OCI-LY7 (cell line): ENCODE measurements at regions not wholly inside any gene's neighbourhood (a gene's known extent, or its start where the extent isn't known, plus 50 kb on each side); places are given as distances from the start of the nearest gene placed in this dataset.

ENCODE experiments used
- BruUV-seq: library from RNA; stranded (reverse); fragments of 400-500 nt; replicated peaks from 2 replicates; lab custom pipeline; 2021; lab: Mats Ljungman, UMichigan
- CTCF ChIA-PET: fragments of 300-600 bp; sonication (Branson Sonifier 250); formaldehyde crosslinking; loops from one replicate; lab custom pipeline; 2022; ENCODE audit warnings: antibody characterized with exemption; ENCODE audit not compliant: unreplicated experiment; lab: Charles Lee
- POLR2A ChIA-PET: fragments of 300-600 bp; sonication (Branson Sonifier 250); formaldehyde crosslinking; loops from one replicate; lab custom pipeline; 2022; ENCODE audit warnings: antibody characterized with exemption; lab: Charles Lee
- DNase-seq: peaks from one replicate; pipeline ENCODE4 v3.0.0-alpha.2; 2015; ENCODE audit warnings: low spot score
- H2AFZ ChIP-seq: fragments of 200-600 bp; sonication (generic), shearing (Covaris generic); 2 replicates; pipeline ENCODE4 v1.6.1; 2014; ENCODE audit warnings: mild to moderate bottlenecking, antibody characterized with exemption, low read length, moderate library complexity
- H3K27ac ChIP-seq: fragments of 200-600 bp; sonication (generic); 2 replicates; pipeline ENCODE4 v1.5.1; 2014; ENCODE audit warnings: mixed run types, low read depth, mild to moderate bottlenecking, moderate library complexity, low read length, inconsistent platforms; ENCODE audit not compliant: poor library complexity, severe bottlenecking
- H3K36me3 ChIP-seq: fragments of 200-600 bp; sonication (generic); 2 replicates; pipeline ENCODE4 v1.6.1; 2014; ENCODE audit warnings: mild to moderate bottlenecking, antibody characterized with exemption, low read length, moderate library complexity, mixed read lengths; ENCODE audit not compliant: insufficient read depth
- H3K4me1 ChIP-seq: fragments of 200-600 bp; sonication (generic); 2 replicates; pipeline ENCODE4 v1.5.1; 2014; ENCODE audit warnings: mild to moderate bottlenecking, low read length; ENCODE audit not compliant: insufficient read depth, poor library complexity, severe bottlenecking
- H3K4me2 ChIP-seq: fragments of 200-600 bp; sonication (generic); 2 replicates; pipeline ENCODE4 v1.6.1; 2014; ENCODE audit warnings: mild to moderate bottlenecking, low read length
- H3K4me3 ChIP-seq: fragments of 200-600 bp; sonication (generic); 2 replicates; pipeline ENCODE4 v1.5.1; 2014; ENCODE audit warnings: mild to moderate bottlenecking, low read depth, low read length; ENCODE audit not compliant: poor library complexity, severe bottlenecking
- H3K79me2 ChIP-seq: fragments of 200-600 bp; sonication (generic); 2 replicates; pipeline ENCODE4 v1.6.1; 2016; ENCODE audit warnings: low read depth, mild to moderate bottlenecking, low read length, moderate library complexity, mixed read lengths; ENCODE audit not compliant: insufficient read depth
- H3K9me2 ChIP-seq: fragments of 200-600 bp; sonication (generic); 2 replicates; pipeline ENCODE4 v1.6.1; 2016; ENCODE audit warnings: mild to moderate bottlenecking, low read length, mixed read lengths; ENCODE audit not compliant: insufficient read depth
- H3K9me3 ChIP-seq: fragments of 200-600 bp; sonication (generic); 2 replicates; pipeline ENCODE4 v1.6.1; 2014; ENCODE audit warnings: mild to moderate bottlenecking, mixed run types, low read length, mixed read lengths
- H4K20me1 ChIP-seq: fragments of 200-600 bp; sonication (generic); 2 replicates; pipeline ENCODE4 v1.6.1; 2014; ENCODE audit warnings: mild to moderate bottlenecking, antibody characterized with exemption, low read length, moderate library complexity, mixed read lengths; ENCODE audit not compliant: insufficient read depth
- EZH2phosphoT487 ChIP-seq: fragments of 200-600 bp; sonication (generic); IDR thresholded peaks from 2 replicates; pipeline ENCODE4 v1.6.1; 2018; ENCODE audit warnings: low read depth, borderline replicate concordance, mild to moderate bottlenecking, mixed run types, antibody characterized with exemption, low read length, moderate library complexity, mixed read lengths
- intact Hi-C: fragments of 100-400 bp; cut with micrococcal nuclease; formaldehyde crosslinking; loops from one replicate; pipeline ENCODE4 v1.10.0; 2022; ENCODE audit not compliant: unreplicated experiment
- TF ChIP-seq, protein P1 (sequence below): fragments of 200-600 bp; sonication (generic); conservative IDR thresholded peaks from 2 replicates; pipeline ENCODE4 v1.5.1; 2014; ENCODE audit warnings: mild to moderate bottlenecking, antibody characterized with exemption, low read length, moderate library complexity, mixed read lengths

DNA sequence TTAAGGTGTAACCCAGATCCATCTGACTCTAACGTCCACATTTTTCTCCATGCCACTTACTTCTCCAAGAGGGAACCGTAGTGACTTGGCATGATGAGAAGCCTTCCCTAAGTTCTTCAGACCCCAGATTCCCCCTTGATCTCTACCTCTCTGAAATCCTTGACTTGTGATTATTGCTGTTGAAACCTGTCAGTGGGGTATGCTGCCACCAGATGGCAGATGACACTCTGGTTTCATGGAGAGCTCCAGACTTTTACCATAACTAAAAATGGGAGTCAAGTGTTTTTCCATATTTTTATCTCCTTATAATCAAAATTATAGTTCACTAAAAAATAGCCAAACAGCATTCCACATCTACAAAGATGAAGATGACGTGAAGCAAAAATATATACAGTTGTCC lies 504.2 kb downstream of the SOX6 start:
- H3K4me1 ChIP-seq: no peaks in the 10 kb centered on the region
- H3K36me3 ChIP-seq: no peaks in the 10 kb centered on the region
- POLR2A ChIA-PET: interaction anchor here (0.6 kb wide), 1 partner anchor 211 kb away, joined by 3 read pairs; no protein-coding TSS in a partner anchor
- H2AFZ ChIP-seq: no peak overlapping the region
- intact Hi-C loops: no loop called here
- no peak overlapping the region for H3K4me2 ChIP-seq
- BruUV-seq: no TSS peak
- CTCF ChIA-PET: no interaction called here
- TF ChIP-seq, protein P1, sequence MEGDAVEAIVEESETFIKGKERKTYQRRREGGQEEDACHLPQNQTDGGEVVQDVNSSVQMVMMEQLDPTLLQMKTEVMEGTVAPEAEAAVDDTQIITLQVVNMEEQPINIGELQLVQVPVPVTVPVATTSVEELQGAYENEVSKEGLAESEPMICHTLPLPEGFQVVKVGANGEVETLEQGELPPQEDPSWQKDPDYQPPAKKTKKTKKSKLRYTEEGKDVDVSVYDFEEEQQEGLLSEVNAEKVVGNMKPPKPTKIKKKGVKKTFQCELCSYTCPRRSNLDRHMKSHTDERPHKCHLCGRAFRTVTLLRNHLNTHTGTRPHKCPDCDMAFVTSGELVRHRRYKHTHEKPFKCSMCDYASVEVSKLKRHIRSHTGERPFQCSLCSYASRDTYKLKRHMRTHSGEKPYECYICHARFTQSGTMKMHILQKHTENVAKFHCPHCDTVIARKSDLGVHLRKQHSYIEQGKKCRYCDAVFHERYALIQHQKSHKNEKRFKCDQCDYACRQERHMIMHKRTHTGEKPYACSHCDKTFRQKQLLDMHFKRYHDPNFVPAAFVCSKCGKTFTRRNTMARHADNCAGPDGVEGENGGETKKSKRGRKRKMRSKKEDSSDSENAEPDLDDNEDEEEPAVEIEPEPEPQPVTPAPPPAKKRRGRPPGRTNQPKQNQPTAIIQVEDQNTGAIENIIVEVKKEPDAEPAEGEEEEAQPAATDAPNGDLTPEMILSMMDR: peak; percentile 58
- no peak for TF ChIP-seq EZH2phosphoT487
- H3K4me3 ChIP-seq: no peak overlapping the region
- no peaks in the 10 kb centered on the region for H4K20me1 ChIP-seq
- DNase-seq: no peak
- H3K9me3 ChIP-seq: no peaks in the 10 kb centered on the region
- no peaks in the 10 kb centered on the region for H3K9me2 ChIP-seq
- no peaks in the 10 kb centered on the region for H3K79me2 ChIP-seq
- H3K27ac ChIP-seq: no peak overlapping the region

- Histone ChIP-seq H3K9me3 (no peaks in the 10 kb centered on the region), H3K27ac (no peak overlapping the region), H3K4me3 (no peak overlapping the region), H3K79me2 (no peaks in the 10 kb centered on the region), H4K20me1 (no peaks in the 10 kb centered on the region), H3K4me2 (no peak overlapping the region), H3K36me3 (no peaks in the 10 kb centered on the region), H3K9me2 (no peaks in the 10 kb centered on the region), H2AFZ (no peak overlapping the region), H3K4me1 (no peaks in the 10 kb centered on the region)
- no TSS peak for BruUV-seq
- no peak for DNase-seq
- intact Hi-C loops: no loop called here
- CTCF ChIA-PET: no interaction called here
- POLR2A ChIA-PET: no interaction called here
- TF ChIP-seq, protein P1: no peak
- TF ChIP-seq EZH2phosphoT487: no peak
Measured at GRCh38 chr11:15854245-15854644, 502.1 kb downstream of the SOX6 start.

DNA sequence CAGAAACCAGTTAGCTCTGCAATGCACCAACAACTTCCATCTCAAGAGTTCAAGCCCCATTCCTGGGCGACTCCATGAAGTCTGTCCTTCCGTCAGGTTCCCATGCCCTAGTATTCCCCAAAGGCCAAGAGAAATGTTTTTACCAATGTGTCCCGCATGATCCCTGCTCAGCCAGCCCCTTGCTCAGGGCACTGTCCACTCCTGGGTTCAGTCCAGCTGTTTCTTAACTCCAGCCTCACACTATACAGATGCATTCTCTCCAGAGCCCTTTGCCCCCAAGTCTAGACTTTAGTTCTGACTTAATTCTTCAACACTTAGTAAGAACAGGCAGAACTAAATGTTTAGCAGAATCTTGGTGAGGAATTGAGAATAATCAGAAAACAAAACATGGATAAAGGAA lies 497.5 kb downstream of the SOX6 start:
- no peaks in the 10 kb centered on the region for H3K9me2 ChIP-seq
- H3K4me2 ChIP-seq: no peak overlapping the region
- CTCF ChIA-PET: no interaction called here
- H3K36me3 ChIP-seq: no peaks in the 10 kb centered on the region
- H3K79me2 ChIP-seq: no peaks in the 10 kb centered on the region
- TF ChIP-seq, protein P1: no peak
- TF ChIP-seq EZH2phosphoT487: no peak
- BruUV-seq: no TSS peak
- no peak overlapping the region for H3K4me3 ChIP-seq
- no peak overlapping the region for H2AFZ ChIP-seq
- no peaks in the 10 kb centered on the region for H4K20me1 ChIP-seq
- H3K27ac ChIP-seq: no peak overlapping the region
- POLR2A ChIA-PET: no interaction called here
- no peaks in the 10 kb centered on the region for H3K4me1 ChIP-seq
- no peak for DNase-seq
- intact Hi-C loops: no loop called here
- H3K9me3 ChIP-seq: no peaks in the 10 kb centered on the region
